Fibroblast of villous mesenchyme (primary cell): ENCODE measurements at regions not wholly inside any gene's neighbourhood (a gene's known extent, or its start where the extent isn't known, plus 50 kb on each side); places are given as distances from the start of the nearest gene placed in this dataset.

ENCODE experiments used
- DNase-seq: peaks from one replicate; pipeline ENCODE4 v3.0.0-alpha.2; 2010; ENCODE audit warnings: low read depth
- H3K4me3 ChIP-seq: 2 replicates; pipeline ENCODE4 v1.5.1; 2011; ENCODE audit warnings: low read depth, mild to moderate bottlenecking, low read length
- TF ChIP-seq, protein P1 (sequence below): IDR thresholded peaks from 2 replicates; pipeline ENCODE4 v1.5.1; 2012; ENCODE audit warnings: low read depth, mild to moderate bottlenecking, low read length; ENCODE audit not compliant: insufficient read depth

- H3K4me3 ChIP-seq: no peak overlapping the region
- TF ChIP-seq, protein P1, sequence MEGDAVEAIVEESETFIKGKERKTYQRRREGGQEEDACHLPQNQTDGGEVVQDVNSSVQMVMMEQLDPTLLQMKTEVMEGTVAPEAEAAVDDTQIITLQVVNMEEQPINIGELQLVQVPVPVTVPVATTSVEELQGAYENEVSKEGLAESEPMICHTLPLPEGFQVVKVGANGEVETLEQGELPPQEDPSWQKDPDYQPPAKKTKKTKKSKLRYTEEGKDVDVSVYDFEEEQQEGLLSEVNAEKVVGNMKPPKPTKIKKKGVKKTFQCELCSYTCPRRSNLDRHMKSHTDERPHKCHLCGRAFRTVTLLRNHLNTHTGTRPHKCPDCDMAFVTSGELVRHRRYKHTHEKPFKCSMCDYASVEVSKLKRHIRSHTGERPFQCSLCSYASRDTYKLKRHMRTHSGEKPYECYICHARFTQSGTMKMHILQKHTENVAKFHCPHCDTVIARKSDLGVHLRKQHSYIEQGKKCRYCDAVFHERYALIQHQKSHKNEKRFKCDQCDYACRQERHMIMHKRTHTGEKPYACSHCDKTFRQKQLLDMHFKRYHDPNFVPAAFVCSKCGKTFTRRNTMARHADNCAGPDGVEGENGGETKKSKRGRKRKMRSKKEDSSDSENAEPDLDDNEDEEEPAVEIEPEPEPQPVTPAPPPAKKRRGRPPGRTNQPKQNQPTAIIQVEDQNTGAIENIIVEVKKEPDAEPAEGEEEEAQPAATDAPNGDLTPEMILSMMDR: peak; percentile 23
- no peak for DNase-seq
These were observed 611.0 kb upstream of the SGCG start for GRCh38 chr13:22569811-22570210.

GRCh38 chr13:22589880-22590279, 590.9 kb upstream of the SGCG start:
- H3K4me3 ChIP-seq: no peak overlapping the region
- no peak for DNase-seq
- TF ChIP-seq, protein P1: no peak

- peak; percentile 7 for DNase-seq
- no peak overlapping the region for H3K4me3 ChIP-seq
- TF ChIP-seq, protein P1: no peak
These were observed 588.3 kb upstream of the SGCG start for GRCh38 chr13:22592515-22592914.

DNA sequence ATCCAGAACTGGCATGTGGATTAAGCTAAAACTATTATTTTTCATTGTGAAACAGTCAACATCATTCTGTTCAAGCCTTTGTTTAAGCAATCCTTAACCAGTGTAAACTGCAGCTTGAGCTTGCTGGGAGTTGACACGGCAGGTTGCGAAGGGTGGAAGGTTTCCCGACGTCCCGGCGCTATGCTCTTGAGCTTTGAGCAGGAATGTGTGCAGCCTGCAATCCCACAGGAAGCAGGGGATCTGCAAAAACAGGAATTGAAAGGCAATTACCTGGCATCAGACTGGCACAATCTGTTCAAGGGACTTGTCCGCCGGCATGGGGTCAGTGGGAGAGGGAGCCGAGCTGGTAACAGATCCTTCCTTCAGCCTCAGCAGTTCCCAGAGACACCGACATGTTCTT, 586.7 kb upstream of the SGCG start:
- no peak for DNase-seq
- TF ChIP-seq, protein P1: no peak
- no peak overlapping the region for H3K4me3 ChIP-seq

GRCh38 chr13:22596171-22596863, 584.5 kb upstream of the SGCG start:
- DNase-seq: peak; percentile 59
- TF ChIP-seq, protein P1: no peak
- H3K4me3 ChIP-seq: no peak overlapping the region

DNA sequence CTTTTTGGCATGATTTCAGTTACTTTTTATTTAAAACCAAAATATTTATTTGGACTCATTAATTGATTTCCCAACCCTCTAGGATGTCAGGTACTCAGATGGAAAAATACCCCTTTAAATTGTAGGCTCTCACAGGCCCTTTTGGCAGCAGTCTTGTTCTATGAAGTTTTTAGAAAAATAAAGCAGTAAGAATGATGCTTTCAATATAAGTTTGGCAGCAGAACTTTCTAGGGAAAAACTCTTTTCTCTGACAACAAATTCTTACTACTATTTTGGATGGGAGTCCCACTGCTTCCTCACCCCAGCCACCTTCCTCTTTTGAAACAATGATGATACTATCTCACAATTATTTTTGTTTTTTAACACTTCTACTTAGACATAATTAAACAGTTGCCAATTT, 581.6 kb upstream of the SGCG start:
- no peak for DNase-seq
- TF ChIP-seq, protein P1: no peak
- no peak overlapping the region for H3K4me3 ChIP-seq

DNA sequence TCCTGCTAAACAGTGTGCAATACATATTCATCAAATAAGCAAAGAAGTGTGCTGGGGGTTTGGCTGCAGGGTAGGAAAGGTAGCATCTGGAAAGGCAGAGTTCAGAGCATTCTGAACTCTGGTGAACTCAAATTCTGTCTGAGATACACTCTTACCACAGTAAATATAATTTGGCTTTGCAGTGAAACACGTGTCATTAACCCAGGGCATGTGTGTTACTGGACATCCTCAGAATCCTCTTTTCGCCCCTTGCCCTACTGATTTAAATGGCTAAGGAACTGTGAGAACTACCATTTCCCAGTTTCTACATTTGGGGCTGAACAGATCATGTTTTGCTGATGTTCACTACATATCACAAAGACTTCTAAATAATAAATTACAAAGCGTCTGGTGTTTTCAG, 562.8 kb upstream of the SGCG start:
- TF ChIP-seq, protein P1: no peak
- no peak overlapping the region for H3K4me3 ChIP-seq
- no peak for DNase-seq
